Urinary bladder (tissue), 3 donors: ENCODE measurements at regions not wholly inside any gene's neighbourhood (a gene's known extent, or its start where the extent isn't known, plus 50 kb on each side); places are given as distances from the start of the nearest gene placed in this dataset.
A peak's percentile ranks its signal among the peaks of the same experiment; 100 is the strongest.

ENCODE experiments used
- DNase-seq: peaks from one replicate; pipeline ENCODE4 v3.0.0-alpha.2; 2015; ENCODE audit errors: extremely low spot score
- H3K27ac ChIP-seq: one replicate; pipeline ENCODE4 v1.5.1; 2013; ENCODE audit warnings: low read depth, mild to moderate bottlenecking, moderate library complexity
- H3K36me3 ChIP-seq: one replicate; pipeline ENCODE4 v1.6.1; 2013; ENCODE audit warnings: mild to moderate bottlenecking, moderate library complexity; ENCODE audit not compliant: insufficient read depth
- H3K4me1 ChIP-seq: one replicate; pipeline ENCODE4 v1.6.1; 2013; ENCODE audit warnings: mild to moderate bottlenecking, moderate library complexity; ENCODE audit not compliant: insufficient read depth
- H3K4me3 ChIP-seq: one replicate; pipeline ENCODE4 v1.5.1; 2013; ENCODE audit warnings: low read depth, low read length
- WGBS: extraction: QIAGEN DNeasy Blood & Tissue Kit; methylation state at CpG from one replicate; pipeline ENCODE4 v1.1.7; 2013; 5-methylcytosine and 5-hydroxymethylcytosine counted together
- donor health status: healthy with polysubstance abuse.
- donor health status: healthy.

GRCh38 chr9:119968836-119969707 is 599.8 kb upstream of the BRINP1 start:
- no peak for DNase-seq
- Histone ChIP-seq H3K27ac (no peak overlapping the region), H3K4me3 (no peak overlapping the region), H3K4me1 (no peaks in the 10 kb centered on the region), H3K36me3 (no peaks in the 10 kb centered on the region)
- WGBS, result 36% methylated on average over 17 of the region's 17 CpGs

- Histone ChIP-seq H3K4me1 (peaks cover 1% of the 10 kb centered on the region), H3K27ac (no peak overlapping the region), H3K36me3 (no peaks in the 10 kb centered on the region), H3K4me3 (no peak overlapping the region)
- 72% methylated on average over 6 of the region's 6 CpGs for WGBS
- DNase-seq, result no peak
Measured at GRCh38 chr9:119967867-119968535, 598.8 kb upstream of the BRINP1 start.

GRCh38 chr9:119963798-119964372 is 594.6 kb upstream of the BRINP1 start:
- no peaks in the 10 kb centered on the region for H3K36me3 ChIP-seq
- no peak for DNase-seq
- H3K27ac ChIP-seq, result no peak overlapping the region
- peaks cover 1% of the 10 kb centered on the region for H3K4me1 ChIP-seq
- H3K4me3 ChIP-seq, result no peak overlapping the region
- WGBS, result 18% methylated on average over 5 of the region's 5 CpGs

GRCh38 chr9:119963258-119963797 is 594.1 kb upstream of the BRINP1 start:
- peaks cover 1% of the 10 kb centered on the region for H3K4me1 ChIP-seq
- no peak for DNase-seq
- WGBS, result 53% methylated on average over 4 of the region's 4 CpGs
- no peak overlapping the region for H3K4me3 ChIP-seq
- no peak overlapping the region for H3K27ac ChIP-seq
- no peaks in the 10 kb centered on the region for H3K36me3 ChIP-seq

GRCh38 chr9:119961774-119962424 is 592.7 kb upstream of the BRINP1 start:
- DNase-seq, result no peak
- no peak overlapping the region for H3K27ac ChIP-seq

GRCh38 chr9:119959846-119960545 is 590.8 kb upstream of the BRINP1 start:
- Histone ChIP-seq H3K4me3 (no peak overlapping the region), H3K27ac (no peak overlapping the region), H3K36me3 (no peaks in the 10 kb centered on the region), H3K4me1 (peaks cover 1% of the 10 kb centered on the region)
- 43% methylated on average over 6 of the region's 6 CpGs for WGBS
- DNase-seq, result no peak

More at GRCh38 chr9:119961774-119962424, 592.7 kb upstream of the BRINP1 start:
- 50% methylated on average over 19 of the region's 19 CpGs for WGBS
- Histone ChIP-seq H3K4me3 (no peak overlapping the region), H3K4me1 (peaks cover 1% of the 10 kb centered on the region), H3K36me3 (no peaks in the 10 kb centered on the region)

- H3K36me3 ChIP-seq, result no peaks in the 10 kb centered on the region
- no peak overlapping the region for H3K27ac ChIP-seq
- H3K4me3 ChIP-seq, result no peak overlapping the region
- no peak for DNase-seq
- no peaks in the 10 kb centered on the region for H3K4me1 ChIP-seq
- WGBS, result 39% methylated on average over 2 of the region's 2 CpGs
Measured at GRCh38 chr9:119956111-119956510, 586.9 kb upstream of the BRINP1 start.

GRCh38 chr9:119955276-119955675 is 586.0 kb upstream of the BRINP1 start:
- no peak overlapping the region for H3K4me3 ChIP-seq
- no peak overlapping the region for H3K27ac ChIP-seq
- WGBS, result 36% methylated on average over 3 of the region's 3 CpGs
- H3K36me3 ChIP-seq, result no peaks in the 10 kb centered on the region
- DNase-seq, result no peak
- no peaks in the 10 kb centered on the region for H3K4me1 ChIP-seq

GRCh38 chr9:119951591-119951990 is 582.4 kb upstream of the BRINP1 start:
- Histone ChIP-seq H3K27ac (no peak overlapping the region), H3K36me3 (no peaks in the 10 kb centered on the region), H3K4me1 (no peaks in the 10 kb centered on the region), H3K4me3 (no peak overlapping the region)
- WGBS, result 82% methylated on average over 3 of the region's 3 CpGs
- no peak for DNase-seq

- DNase-seq, result no peak
- no peak overlapping the region for H3K4me3 ChIP-seq
- WGBS, result 16% methylated on average over 1 of the region's 1 CpG
- no peaks in the 10 kb centered on the region for H3K4me1 ChIP-seq
- no peaks in the 10 kb centered on the region for H3K36me3 ChIP-seq
- H3K27ac ChIP-seq, result no peak overlapping the region
Measured at GRCh38 chr9:119951090-119951489, 581.9 kb upstream of the BRINP1 start.

- WGBS, result 81% methylated on average over 7 of the region's 7 CpGs
- H3K4me1 ChIP-seq, result no peaks in the 10 kb centered on the region
Measured at GRCh38 chr9:119945686-119946085, 576.5 kb upstream of the BRINP1 start.

GRCh38 chr9:119941091-119941490 is 571.9 kb upstream of the BRINP1 start:
- H3K4me1 ChIP-seq, result no peaks in the 10 kb centered on the region
- no peak for DNase-seq
- no peak overlapping the region for H3K4me3 ChIP-seq
- no peaks in the 10 kb centered on the region for H3K36me3 ChIP-seq
- H3K27ac ChIP-seq, result no peak overlapping the region
- 84% methylated on average over 1 of the region's 1 CpG for WGBS

More at GRCh38 chr9:119945686-119946085, 576.5 kb upstream of the BRINP1 start:
- Histone ChIP-seq H3K36me3 (no peaks in the 10 kb centered on the region), H3K27ac (no peak overlapping the region), H3K4me3 (no peak overlapping the region)
- DNase-seq, result no peak

GRCh38 chr9:119938871-119939270 is 569.6 kb upstream of the BRINP1 start:
- WGBS, result 33% methylated on average over 2 of the region's 2 CpGs
- no peaks in the 10 kb centered on the region for H3K4me1 ChIP-seq
- DNase-seq, result peak; percentile 45
- no peak overlapping the region for H3K27ac ChIP-seq
- no peak overlapping the region for H3K4me3 ChIP-seq
- H3K36me3 ChIP-seq, result no peaks in the 10 kb centered on the region
